OCI-LY1 (cell line): ENCODE measurements at regions not wholly inside any gene's neighbourhood (a gene's known extent, or its start where the extent isn't known, plus 50 kb on each side); places are given as distances from the start of the nearest gene placed in this dataset.

ENCODE experiments used
- H2AFZ ChIP-seq: fragments of 200-600 bp; sonication (generic), shearing (Covaris generic); 2 replicates; pipeline ENCODE4 v1.6.0; 2014; ENCODE audit warnings: antibody characterized with exemption, mild to moderate bottlenecking, low read length
- H3F3A ChIP-seq: fragments of 200-600 bp; sonication (generic), shearing (Covaris generic); 2 replicates; pipeline ENCODE4 v1.6.0; 2014; ENCODE audit warnings: mild to moderate bottlenecking, antibody characterized with exemption, low read length, moderate library complexity; ENCODE audit not compliant: insufficient read depth
- H3K27ac ChIP-seq: fragments of 200-600 bp; sonication (generic); 2 replicates; pipeline ENCODE4 v1.5.1; 2014; ENCODE audit warnings: low read length, mixed run types, mild to moderate bottlenecking, low read depth; ENCODE audit not compliant: poor library complexity, severe bottlenecking
- H3K27me3 ChIP-seq: fragments of 200-600 bp; sonication (generic); 2 replicates; pipeline ENCODE4 v1.6.0; 2014; ENCODE audit warnings: antibody characterized with exemption, mild to moderate bottlenecking, low read length, moderate library complexity; ENCODE audit not compliant: insufficient read depth
- H3K36me3 ChIP-seq: fragments of 200-600 bp; sonication (generic); 2 replicates; pipeline ENCODE4 v1.6.1; 2014; ENCODE audit warnings: mild to moderate bottlenecking, antibody characterized with exemption, low read length, moderate library complexity, mixed read lengths; ENCODE audit not compliant: insufficient read depth
- H3K4me1 ChIP-seq: fragments of 200-600 bp; sonication (generic); 2 replicates; pipeline ENCODE4 v1.5.1; 2014; ENCODE audit warnings: mild to moderate bottlenecking, low read length, moderate library complexity; ENCODE audit not compliant: insufficient read depth, severe bottlenecking
- H3K4me2 ChIP-seq: fragments of 200-600 bp; sonication (generic), shearing (Covaris generic); 2 replicates; pipeline ENCODE4 v1.6.1; 2014; ENCODE audit warnings: low read length
- H3K4me3 ChIP-seq: fragments of 200-600 bp; sonication (generic); 2 replicates; pipeline ENCODE4 v1.5.1; 2014; ENCODE audit warnings: low read length, low read depth, mild to moderate bottlenecking, mixed read lengths; ENCODE audit not compliant: poor library complexity, severe bottlenecking
- H3K79me2 ChIP-seq: fragments of 200-600 bp; shearing (Covaris generic); 2 replicates; pipeline ENCODE4 v1.6.1; 2016; ENCODE audit warnings: mixed run types, low read length, mixed read lengths; ENCODE audit not compliant: insufficient read depth
- H3K9ac ChIP-seq: fragments of 200-600 bp; sonication (generic), shearing (Covaris generic); 2 replicates; pipeline ENCODE4 v1.6.1; 2014; ENCODE audit warnings: mild to moderate bottlenecking, low read length, mixed read lengths
- H3K9me2 ChIP-seq: fragments of 200-600 bp; sonication (generic), shearing (Covaris generic); 2 replicates; pipeline ENCODE4 v1.6.1; 2014; ENCODE audit warnings: low read depth, mild to moderate bottlenecking, low read length, mixed read lengths
- H3K9me3 ChIP-seq: fragments of 200-600 bp; shearing (Covaris generic); 2 replicates; pipeline ENCODE4 v1.6.1; 2014; ENCODE audit warnings: low read length, mixed read lengths
- H4K20me1 ChIP-seq: fragments of 200-600 bp; sonication (generic), shearing (Covaris generic); 2 replicates; pipeline ENCODE4 v1.6.0; 2016; ENCODE audit warnings: mild to moderate bottlenecking, low read length; ENCODE audit not compliant: insufficient read depth
- CTCF ChIP-seq: fragments of 200-600 bp; sonication (generic), shearing (Covaris generic); IDR thresholded peaks from 2 replicates; pipeline ENCODE4 v1.5.1; 2017; ENCODE audit warnings: mild to moderate bottlenecking, antibody characterized with exemption, low read length, moderate library complexity, mixed read lengths
- EZH2 ChIP-seq: fragments of 200-600 bp; sonication (generic), shearing (Covaris generic); IDR thresholded peaks from 2 replicates; pipeline ENCODE4 v1.8.0; 2017; ENCODE audit warnings: borderline replicate concordance, mixed run types, mild to moderate bottlenecking, antibody characterized with exemption, low read length, moderate library complexity, mixed read lengths

- H3K9me3 ChIP-seq = no peaks in the 10 kb centered on the region
- H4K20me1 ChIP-seq = no peaks in the 10 kb centered on the region
- TF ChIP-seq EZH2 (no peak), CTCF (no peak)
- no peak overlapping the region for H3K9ac ChIP-seq
- no peak overlapping the region for H3K27ac ChIP-seq
- no peak overlapping the region for H3K4me2 ChIP-seq
- H3K9me2 ChIP-seq = no peaks in the 10 kb centered on the region
- H3K36me3 ChIP-seq = no peaks in the 10 kb centered on the region
- H3K27me3 ChIP-seq = 0 out of 2 replicates have a peak, but pooled peaks cover 7% of the 10 kb centered on the region
- H3F3A ChIP-seq = no peaks in the 10 kb centered on the region
- no peak overlapping the region for H2AFZ ChIP-seq
- H3K4me1 ChIP-seq = no peaks in the 10 kb centered on the region
- no peaks in the 10 kb centered on the region for H3K79me2 ChIP-seq
- no peak overlapping the region for H3K4me3 ChIP-seq
Observed at GRCh38 chr16:22624800-22625533, 114.3 kb downstream of the NPIPB5 start.

- TF ChIP-seq EZH2 = no peak
- no peak for TF ChIP-seq CTCF
- Histone ChIP-seq H3K4me1 (no peaks in the 10 kb centered on the region), H3K9me2 (no peaks in the 10 kb centered on the region), H3K4me2 (no peak overlapping the region), H3F3A (no peaks in the 10 kb centered on the region), H3K79me2 (no peaks in the 10 kb centered on the region), H4K20me1 (no peaks in the 10 kb centered on the region), H2AFZ (no peak overlapping the region), H3K27me3 (0 out of 2 replicates have a peak, but pooled peaks cover 7% of the 10 kb centered on the region), H3K27ac (no peak overlapping the region), H3K36me3 (no peaks in the 10 kb centered on the region), H3K4me3 (no peak overlapping the region), H3K9ac (no peak overlapping the region), H3K9me3 (no peaks in the 10 kb centered on the region)
Observed at GRCh38 chr16:22625967-22626366, 115.3 kb downstream of the NPIPB5 start.

GRCh38 chr16:22627043-22627442 lies 116.4 kb downstream of the NPIPB5 start:
- no peaks in the 10 kb centered on the region for H3K9me3 ChIP-seq
- no peaks in the 10 kb centered on the region for H3K36me3 ChIP-seq
- H3K79me2 ChIP-seq = no peaks in the 10 kb centered on the region
- H3K4me3 ChIP-seq = no peak overlapping the region
- H3K9ac ChIP-seq = no peak overlapping the region
- H3K4me1 ChIP-seq = no peaks in the 10 kb centered on the region
- no peaks in the 10 kb centered on the region for H3K9me2 ChIP-seq
- H3F3A ChIP-seq = no peaks in the 10 kb centered on the region
- H2AFZ ChIP-seq = no peak overlapping the region
- no peak for TF ChIP-seq EZH2
- no peak for TF ChIP-seq CTCF
- H3K27me3 ChIP-seq = 0 out of 2 replicates have a peak, but pooled peaks cover 7% of the 10 kb centered on the region
- no peaks in the 10 kb centered on the region for H4K20me1 ChIP-seq
- H3K4me2 ChIP-seq = no peak overlapping the region
- no peak overlapping the region for H3K27ac ChIP-seq
